Right forelimb (tissue), 1 donor: ENCODE measurements at regions not wholly inside any gene's neighbourhood (a gene's known extent, or its start where the extent isn't known, plus 50 kb on each side); places are given as distances from the start of the nearest gene placed in this dataset.
"Not testable (repeated sequence)": the region's sequence is repeated elsewhere in the genome, so short reads cannot be mapped to it uniquely, and the experiment has no call there.

ENCODE experiments used
- DNase-seq: peaks from one replicate; pipeline ENCODE4 v3.0.0-alpha.2; 2018

GRCh38 chr5:89187883-89188465 lies 305.0 kb upstream of the MEF2C start:
- DNase-seq: no peak

- no peak for DNase-seq
Measured at GRCh38 chr5:89187268-89187667, 304.3 kb upstream of the MEF2C start.

GRCh38 chr5:89181546-89181945 lies 298.6 kb upstream of the MEF2C start:
- DNase-seq: no peak

DNA sequence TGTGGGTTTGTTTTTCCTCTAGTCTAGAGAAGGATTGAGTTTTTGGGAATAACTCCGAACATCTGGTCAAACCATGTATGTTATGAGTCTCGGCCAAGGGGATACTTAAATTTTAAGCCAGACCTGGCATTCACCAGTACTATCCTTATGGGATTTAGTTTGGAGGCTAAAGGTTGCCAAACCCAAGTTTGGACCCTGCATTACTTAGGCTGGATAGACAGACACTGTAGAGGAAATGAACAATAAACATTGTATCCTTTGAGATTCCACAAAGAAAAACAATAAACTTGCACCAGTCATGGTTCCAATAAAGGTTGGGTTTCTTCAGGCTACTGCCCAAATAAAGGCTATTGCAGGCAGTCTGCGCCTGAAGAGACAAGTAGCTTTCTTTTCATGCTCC lies 296.7 kb upstream of the MEF2C start:
- DNase-seq: no peak

GRCh38 chr5:89178541-89178940 lies 295.6 kb upstream of the MEF2C start:
- DNase-seq: no peak

DNA sequence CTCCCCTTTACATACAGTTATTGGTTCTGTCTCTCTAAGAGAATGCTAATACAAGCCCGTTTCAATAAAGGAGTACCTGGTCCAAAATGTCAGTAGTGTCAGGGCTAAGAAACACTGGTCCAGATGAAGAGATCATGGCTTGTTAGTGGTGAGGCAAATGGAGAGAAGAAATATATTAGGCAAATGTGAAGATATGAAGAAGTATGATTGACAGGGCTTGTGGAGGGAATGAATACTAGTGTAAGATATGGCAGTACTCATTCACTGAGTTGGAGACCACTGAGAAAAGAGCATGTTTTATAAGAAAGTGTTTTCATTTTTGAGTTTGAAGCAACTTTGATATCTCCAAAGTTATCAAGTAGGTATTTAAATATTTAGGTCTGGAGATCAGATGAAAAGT lies 290.5 kb upstream of the MEF2C start:
- no peak for DNase-seq

- no peak for DNase-seq
Measured at GRCh38 chr5:89168766-89169165, 285.8 kb upstream of the MEF2C start.

GRCh38 chr5:89164703-89165102 lies 281.7 kb upstream of the MEF2C start:
- not testable (repeated sequence) for DNase-seq

- DNase-seq: no peak
Measured at GRCh38 chr5:89156226-89156625, 273.2 kb upstream of the MEF2C start.

DNA sequence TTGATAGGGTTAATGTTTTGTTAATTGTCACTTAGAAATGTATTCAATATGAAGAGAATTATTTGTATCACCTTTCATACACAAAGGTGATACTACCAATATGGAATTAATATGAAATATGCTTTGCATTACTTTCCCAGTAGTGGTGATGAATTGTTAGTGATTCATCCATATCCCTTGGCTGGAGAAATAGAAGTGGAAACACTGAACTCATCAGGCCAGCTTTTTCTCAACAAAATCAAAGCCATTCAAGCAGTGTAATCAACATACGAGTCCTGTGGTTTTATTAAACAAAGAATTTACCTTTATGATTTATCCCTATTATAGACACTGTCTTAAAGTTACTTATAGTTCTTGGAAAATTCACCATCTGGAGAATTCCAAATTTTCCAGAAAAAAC lies 264.0 kb upstream of the MEF2C start:
- no peak for DNase-seq

DNA sequence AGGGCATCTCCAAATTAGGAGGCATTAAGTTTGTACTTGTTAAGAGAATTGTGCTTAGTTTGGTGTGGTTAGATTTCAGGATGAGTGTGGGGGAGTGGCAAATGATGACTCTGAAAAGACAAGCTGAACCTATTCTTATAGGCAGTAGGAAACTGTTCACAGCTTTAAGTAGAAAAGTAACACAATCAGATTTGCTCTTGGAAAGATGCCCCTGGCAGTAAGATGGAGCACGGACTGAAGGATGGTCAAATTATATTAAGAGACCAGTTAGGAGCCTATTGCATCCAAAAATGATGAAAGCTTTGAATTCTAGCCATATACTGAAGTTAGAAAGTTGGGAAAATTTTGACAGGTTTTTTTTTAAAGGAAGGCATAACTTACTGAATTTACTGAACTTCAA lies 254.2 kb upstream of the MEF2C start:
- no peak for DNase-seq

DNA sequence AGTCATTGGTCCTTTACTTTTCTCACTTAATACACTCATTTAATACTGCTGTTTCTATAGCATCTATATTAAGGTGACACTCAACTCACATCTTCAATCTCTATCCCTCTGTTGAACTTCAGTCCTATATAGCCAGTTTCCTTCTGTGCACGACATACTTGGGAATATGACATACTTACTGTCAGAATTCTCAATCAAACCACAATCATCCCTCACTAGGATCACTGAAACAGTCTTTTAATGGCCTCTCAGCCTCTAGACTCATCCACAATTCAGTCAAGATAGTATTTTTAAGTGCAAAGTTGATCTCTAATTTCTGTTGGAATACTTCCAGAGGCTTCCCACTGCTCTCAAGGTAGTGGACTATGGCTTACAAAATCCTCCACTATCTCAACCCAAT lies 251.0 kb upstream of the MEF2C start:
- no peak for DNase-seq

DNA sequence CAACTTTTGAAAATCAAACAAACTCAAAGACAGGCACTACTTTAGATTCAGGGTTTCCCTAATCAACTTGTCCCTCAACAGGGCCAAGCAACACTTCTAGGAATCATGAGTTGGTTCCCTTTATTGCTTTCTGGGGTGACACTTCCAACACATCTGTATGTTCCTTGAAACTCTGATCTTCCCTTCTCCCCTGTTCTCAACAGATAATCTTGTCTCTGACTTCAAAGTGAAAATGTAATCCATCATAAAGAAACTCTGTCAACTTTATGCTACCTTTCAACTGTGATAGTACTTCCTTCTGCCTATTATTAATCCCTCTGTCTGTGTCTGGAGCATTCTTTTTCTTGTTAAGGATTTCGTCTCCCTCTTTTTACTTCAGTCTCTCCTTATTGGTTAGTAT lies 250.1 kb upstream of the MEF2C start:
- DNase-seq: no peak

GRCh38 chr5:89130851-89131250 lies 247.9 kb upstream of the MEF2C start:
- DNase-seq: no peak

GRCh38 chr5:89129941-89130340 lies 247.0 kb upstream of the MEF2C start:
- DNase-seq: no peak

GRCh38 chr5:89128906-89129625 lies 246.1 kb upstream of the MEF2C start:
- DNase-seq: no peak

DNA sequence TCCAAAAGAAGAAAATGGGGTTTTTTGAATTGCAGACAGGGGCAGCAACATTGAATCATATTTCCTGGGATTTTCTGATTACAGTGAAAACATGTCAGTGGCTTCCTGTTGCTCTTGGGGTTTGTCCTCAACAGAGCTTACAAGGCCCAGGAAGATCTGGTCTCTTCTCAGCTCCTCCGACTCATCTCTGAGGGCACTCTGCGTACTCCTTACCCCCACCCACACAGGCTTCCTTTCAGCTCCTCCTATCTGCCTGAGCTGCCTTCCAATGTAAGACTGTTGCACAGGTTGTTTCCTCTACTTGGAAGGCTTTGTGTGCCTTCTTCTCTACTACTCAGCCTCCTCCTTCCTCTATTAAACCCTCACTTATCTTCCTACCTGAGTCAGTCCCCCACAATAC lies 245.1 kb upstream of the MEF2C start:
- DNase-seq: no peak

DNA sequence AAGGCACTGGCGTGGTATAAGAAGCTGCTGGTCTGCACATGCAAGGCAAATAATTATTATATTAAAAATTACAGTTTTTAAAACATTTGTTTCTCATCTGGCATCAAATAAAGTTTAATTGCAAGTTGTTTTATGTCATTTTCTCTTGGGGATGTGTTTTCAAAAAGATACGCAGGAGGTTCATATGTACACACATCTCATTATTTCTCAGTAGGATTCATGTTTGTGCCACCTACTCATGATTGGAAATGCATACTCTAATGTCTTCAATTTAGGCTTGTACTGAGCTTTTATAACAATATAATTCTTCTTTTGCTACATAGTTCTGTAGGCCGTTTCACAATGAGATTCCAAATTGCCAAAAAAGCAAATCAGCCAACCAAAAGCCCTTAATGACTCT lies 244.2 kb upstream of the MEF2C start:
- no peak for DNase-seq

DNA sequence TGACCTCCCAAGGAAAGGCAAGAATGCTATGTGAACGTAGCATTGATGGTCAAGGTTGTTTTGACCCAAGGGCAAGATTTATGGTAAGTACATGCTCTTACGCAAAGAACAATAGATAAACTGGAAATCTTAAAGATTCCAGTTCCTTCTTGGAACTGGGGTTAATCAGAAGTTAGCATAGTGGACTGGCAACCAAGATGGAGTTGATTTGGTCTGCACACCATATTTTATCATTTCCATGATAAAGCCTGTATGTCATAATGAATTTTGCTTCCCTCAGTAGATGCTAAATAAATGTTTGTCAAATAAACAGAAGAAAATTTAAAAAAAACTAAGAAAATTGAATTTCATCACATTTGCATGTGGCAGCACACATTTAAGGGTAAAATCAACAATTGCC lies 242.4 kb upstream of the MEF2C start:
- no peak for DNase-seq

- no peak for DNase-seq
Measured at GRCh38 chr5:89123581-89123980, 240.6 kb upstream of the MEF2C start.

DNA sequence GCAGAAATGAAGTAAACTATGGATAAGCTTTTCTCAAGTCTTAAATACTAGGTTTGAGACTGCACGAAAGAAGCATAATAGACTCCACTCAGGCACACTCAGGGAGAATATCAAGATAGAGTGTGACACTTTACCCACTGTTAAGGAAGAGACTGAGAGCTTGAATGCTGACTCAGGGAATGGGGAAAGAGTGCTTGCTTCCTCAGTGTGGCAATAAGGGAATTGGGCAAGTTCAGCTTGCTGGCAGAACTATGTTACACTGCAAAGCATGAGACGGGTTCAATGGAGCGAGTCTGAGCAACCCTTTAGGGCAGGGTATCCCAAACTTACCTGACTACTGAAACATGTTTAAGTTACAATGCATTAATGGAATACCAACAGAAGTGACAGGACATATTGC lies 237.7 kb upstream of the MEF2C start:
- DNase-seq: no peak

DNA sequence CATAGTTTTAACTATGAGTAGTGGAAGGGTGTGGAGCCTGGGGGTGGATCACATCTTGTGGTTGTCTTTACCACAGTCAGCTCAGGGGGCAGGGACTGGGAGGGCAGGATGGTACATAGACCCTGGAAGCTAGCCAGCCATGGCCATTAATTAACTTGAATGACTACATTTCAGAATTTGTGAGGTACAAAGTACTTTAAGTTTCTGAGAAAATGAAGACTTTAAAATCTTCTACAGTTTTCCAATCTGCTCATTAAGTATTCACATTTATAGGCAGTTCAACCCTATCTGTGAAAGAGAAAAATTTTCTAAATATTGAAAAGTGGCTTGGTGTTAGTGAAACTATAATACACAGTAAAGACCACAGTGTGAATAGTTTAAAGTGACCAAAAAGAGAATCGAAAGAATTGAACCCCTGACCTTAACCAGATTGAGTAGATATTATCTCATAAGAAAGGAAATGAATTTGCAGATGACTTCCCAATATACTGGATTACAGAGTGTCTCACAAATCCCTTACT lies 234.2 kb upstream of the MEF2C start:
- no peak for DNase-seq

- DNase-seq: no peak
Measured at GRCh38 chr5:89110916-89111646, 228.1 kb upstream of the MEF2C start.

GRCh38 chr5:89106480-89106879 lies 223.5 kb upstream of the MEF2C start:
- DNase-seq: no peak
